HL-60 (cell line): ENCODE measurements at regions not wholly inside any gene's neighbourhood (a gene's known extent, or its start where the extent isn't known, plus 50 kb on each side); places are given as distances from the start of the nearest gene placed in this dataset.

Experiments
- DNase-seq, 2 experiments: peaks; one replicate each; pipeline ENCODE4 v3.0.0-alpha.2; 2010 to 2020; ENCODE audit warnings: low read depth in 1 of 2, low spot score in 1 of 2
- H3K27ac ChIP-seq: fragments of 250-450 bp; sonication (Bioruptor Pico); replicated peaks from 2 replicates; pipeline ENCODE4 v1.5.1; 2020; ENCODE audit warnings: mild to moderate bottlenecking, moderate library complexity
- H3K27me3 ChIP-seq: fragments of 250-450 bp; sonication (Bioruptor Pico); 2 replicates; pipeline ENCODE4 v1.5.1; 2021; ENCODE audit warnings: mild to moderate bottlenecking, moderate library complexity; ENCODE audit not compliant: insufficient read depth, poor library complexity, severe bottlenecking
- H3K4me3 ChIP-seq: replicated peaks from 2 replicates; pipeline ENCODE4 v1.5.1; 2011; ENCODE audit warnings: mild to moderate bottlenecking, control low read depth, low read length; ENCODE audit not compliant: insufficient read depth
- GABPA ChIP-seq: IDR thresholded peaks from 2 replicates; pipeline ENCODE4 v1.6.1; 2012; ENCODE audit warnings: low read depth
- POLR2AphosphoS5 ChIP-seq: IDR thresholded peaks from 2 replicates; pipeline ENCODE4 v1.6.1; 2012; ENCODE audit warnings: low read depth
- REST ChIP-seq: IDR thresholded peaks from 2 replicates; pipeline ENCODE4 v1.6.1; 2012; ENCODE audit warnings: low read depth; ENCODE audit not compliant: insufficient replicate concordance
- SPI1 ChIP-seq: IDR thresholded peaks from 2 replicates; pipeline ENCODE4 v1.6.1; 2012; ENCODE audit warnings: low read depth, mild to moderate bottlenecking, borderline replicate concordance
- TF ChIP-seq, protein P1 (sequence below): IDR thresholded peaks from one replicate; pipeline ENCODE4 v1.5.1; 2011; ENCODE audit warnings: low read length, control low read depth, inconsistent platforms; ENCODE audit not compliant: insufficient read depth

DNA sequence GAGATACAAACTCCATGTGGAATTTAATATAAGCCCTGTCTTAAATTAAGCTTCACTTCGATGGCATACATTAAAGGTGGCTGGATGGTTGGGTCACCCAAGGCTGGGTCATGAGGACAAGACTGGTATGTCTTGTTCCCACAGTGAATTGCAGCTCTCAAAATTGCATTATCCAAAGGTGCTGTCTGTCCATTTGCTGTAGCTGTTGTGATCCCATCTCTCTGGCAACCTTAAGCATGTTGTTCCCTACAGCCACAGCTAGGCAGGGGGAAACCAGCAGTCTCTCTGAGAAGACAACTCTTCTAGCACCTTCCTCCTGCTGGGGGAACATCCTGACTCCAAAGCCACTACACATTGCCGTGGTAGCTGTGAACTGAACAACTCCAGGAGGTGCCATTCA is 187.0 kb downstream of the NUAK1 start:
- Histone ChIP-seq H3K27ac (no peak overlapping the region), H3K27me3 (no peaks in the 10 kb centered on the region), H3K4me3 (no peak overlapping the region)
- TF ChIP-seq POLR2AphosphoS5 (no peak), GABPA (no peak)
- TF ChIP-seq, protein P1, sequence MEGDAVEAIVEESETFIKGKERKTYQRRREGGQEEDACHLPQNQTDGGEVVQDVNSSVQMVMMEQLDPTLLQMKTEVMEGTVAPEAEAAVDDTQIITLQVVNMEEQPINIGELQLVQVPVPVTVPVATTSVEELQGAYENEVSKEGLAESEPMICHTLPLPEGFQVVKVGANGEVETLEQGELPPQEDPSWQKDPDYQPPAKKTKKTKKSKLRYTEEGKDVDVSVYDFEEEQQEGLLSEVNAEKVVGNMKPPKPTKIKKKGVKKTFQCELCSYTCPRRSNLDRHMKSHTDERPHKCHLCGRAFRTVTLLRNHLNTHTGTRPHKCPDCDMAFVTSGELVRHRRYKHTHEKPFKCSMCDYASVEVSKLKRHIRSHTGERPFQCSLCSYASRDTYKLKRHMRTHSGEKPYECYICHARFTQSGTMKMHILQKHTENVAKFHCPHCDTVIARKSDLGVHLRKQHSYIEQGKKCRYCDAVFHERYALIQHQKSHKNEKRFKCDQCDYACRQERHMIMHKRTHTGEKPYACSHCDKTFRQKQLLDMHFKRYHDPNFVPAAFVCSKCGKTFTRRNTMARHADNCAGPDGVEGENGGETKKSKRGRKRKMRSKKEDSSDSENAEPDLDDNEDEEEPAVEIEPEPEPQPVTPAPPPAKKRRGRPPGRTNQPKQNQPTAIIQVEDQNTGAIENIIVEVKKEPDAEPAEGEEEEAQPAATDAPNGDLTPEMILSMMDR: no peak
- no peak for DNase-seq

- Histone ChIP-seq H3K4me3 (no peak overlapping the region), H3K27ac (no peak overlapping the region), H3K27me3 (no peaks in the 10 kb centered on the region)
- TF ChIP-seq REST (no peak), POLR2AphosphoS5 (no peak), SPI1 (no peak), GABPA (no peak)
- TF ChIP-seq, protein P1: no peak
- DNase-seq: no peak
Measured at GRCh38 chr12:105954951-105955931, 183.5 kb downstream of the NUAK1 start.

DNA sequence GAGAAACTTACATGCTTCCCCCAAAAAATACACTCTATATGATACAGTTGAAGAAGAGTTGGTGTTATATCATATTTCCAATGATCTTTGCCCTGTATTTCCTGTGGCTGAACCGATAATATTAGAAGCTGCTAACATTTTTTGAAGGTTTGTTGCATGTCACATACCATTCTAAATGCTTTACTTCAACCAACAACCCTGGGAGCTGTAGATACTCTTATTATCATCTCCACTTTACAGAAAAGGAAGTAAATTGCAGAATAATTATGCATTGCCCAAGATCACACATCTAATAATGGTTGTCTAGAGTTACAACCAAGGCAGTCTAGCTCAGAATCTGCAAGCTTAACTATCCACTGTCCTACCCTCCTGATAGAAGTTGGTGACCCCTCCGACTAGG is 182.8 kb downstream of the NUAK1 start:
- TF ChIP-seq, protein P1: no peak
- TF ChIP-seq GABPA (no peak), POLR2AphosphoS5 (no peak), REST (no peak), SPI1 (no peak)
- no peak overlapping the region for H3K27ac ChIP-seq
- H3K4me3 ChIP-seq: no peak overlapping the region

More for the DNA sequence above, 182.8 kb downstream of the NUAK1 start:
- no peaks in the 10 kb centered on the region for H3K27me3 ChIP-seq
- no peak for DNase-seq
